Neural progenitor cell (in vitro differentiated cells): ENCODE measurements at regions not wholly inside any gene's neighbourhood (a gene's known extent, or its start where the extent isn't known, plus 50 kb on each side); places are given as distances from the start of the nearest gene placed in this dataset.

ENCODE experiments used
- CTCF ChIP-seq: fragments of 200-600 bp; sonication (generic); IDR thresholded peaks from 2 replicates; pipeline ENCODE4 v1.5.1; 2017; ENCODE audit warnings: antibody characterized with exemption, mild to moderate bottlenecking
- EZH2 ChIP-seq: fragments of 200-600 bp; sonication (generic); IDR thresholded peaks from 2 replicates; pipeline ENCODE4 v1.6.1; 2017; ENCODE audit warnings: antibody characterized with exemption, mild to moderate bottlenecking, moderate library complexity
- EZH2phosphoT487 ChIP-seq: fragments of 200-600 bp; sonication (generic); IDR thresholded peaks from 2 replicates; pipeline ENCODE4 v1.6.1; 2017; ENCODE audit warnings: antibody characterized with exemption

GRCh38 chr3:80559701-80560100 is 791.9 kb upstream of the ROBO1 start:
- TF ChIP-seq CTCF = no peak
- TF ChIP-seq EZH2phosphoT487 = no peak
- no peak for TF ChIP-seq EZH2
